Neural progenitor cell (in vitro differentiated cells): ENCODE measurements at regions not wholly inside any gene's neighbourhood (a gene's known extent, or its start where the extent isn't known, plus 50 kb on each side); places are given as distances from the start of the nearest gene placed in this dataset.

ENCODE experiments used
- EZH2phosphoT487 ChIP-seq: fragments of 200-600 bp; sonication (generic); IDR thresholded peaks from 2 replicates; pipeline ENCODE4 v1.6.1; 2017; ENCODE audit warnings: antibody characterized with exemption
- TF ChIP-seq, protein P1 (sequence below): fragments of 200-600 bp; sonication (generic); IDR thresholded peaks from 2 replicates; pipeline ENCODE4 v1.5.1; 2017; ENCODE audit warnings: antibody characterized with exemption, mild to moderate bottlenecking

DNA sequence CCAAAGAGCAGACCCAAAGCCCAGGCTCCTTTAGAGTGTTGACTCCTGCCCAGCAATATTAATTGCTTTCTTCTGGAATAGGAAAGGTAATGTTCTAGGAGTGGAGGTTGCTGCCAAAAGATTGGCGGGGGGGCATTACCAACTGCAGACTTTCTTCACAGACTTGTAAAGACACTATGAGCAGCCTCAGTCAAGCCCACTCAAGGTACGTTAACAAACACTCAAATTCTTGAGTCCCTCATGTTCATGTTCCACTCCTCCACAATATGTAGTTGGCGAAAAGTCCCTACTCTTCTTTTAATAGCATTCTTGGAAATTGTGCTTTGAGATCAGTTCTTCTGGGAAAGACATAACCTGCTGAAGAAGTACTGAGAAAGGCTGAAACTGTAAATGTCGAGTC, 409.2 kb upstream of the KIF2A start:
- no peak for TF ChIP-seq EZH2phosphoT487
- TF ChIP-seq, protein P1, sequence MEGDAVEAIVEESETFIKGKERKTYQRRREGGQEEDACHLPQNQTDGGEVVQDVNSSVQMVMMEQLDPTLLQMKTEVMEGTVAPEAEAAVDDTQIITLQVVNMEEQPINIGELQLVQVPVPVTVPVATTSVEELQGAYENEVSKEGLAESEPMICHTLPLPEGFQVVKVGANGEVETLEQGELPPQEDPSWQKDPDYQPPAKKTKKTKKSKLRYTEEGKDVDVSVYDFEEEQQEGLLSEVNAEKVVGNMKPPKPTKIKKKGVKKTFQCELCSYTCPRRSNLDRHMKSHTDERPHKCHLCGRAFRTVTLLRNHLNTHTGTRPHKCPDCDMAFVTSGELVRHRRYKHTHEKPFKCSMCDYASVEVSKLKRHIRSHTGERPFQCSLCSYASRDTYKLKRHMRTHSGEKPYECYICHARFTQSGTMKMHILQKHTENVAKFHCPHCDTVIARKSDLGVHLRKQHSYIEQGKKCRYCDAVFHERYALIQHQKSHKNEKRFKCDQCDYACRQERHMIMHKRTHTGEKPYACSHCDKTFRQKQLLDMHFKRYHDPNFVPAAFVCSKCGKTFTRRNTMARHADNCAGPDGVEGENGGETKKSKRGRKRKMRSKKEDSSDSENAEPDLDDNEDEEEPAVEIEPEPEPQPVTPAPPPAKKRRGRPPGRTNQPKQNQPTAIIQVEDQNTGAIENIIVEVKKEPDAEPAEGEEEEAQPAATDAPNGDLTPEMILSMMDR, result no peak
